ENCODE measurements at regions not wholly inside any gene's neighbourhood (a gene's known extent, or its start where the extent isn't known, plus 50 kb on each side); places are given as distances from the start of the nearest gene placed in this dataset.

GRCh38 chr5:148921350-148921749 is 94.9 kb downstream of the ADRB2 start:
- DNase-seq (ENCODE audit: low read depth) = no peak
- no peak for TF ChIP-seq CTCF (IDR thresholded peaks at IDR 0.05; ENCODE audit: insufficient read depth, low read depth, low read length)
- ChIA-PET POLR2A (no interaction called here), CTCF (no interaction called here)
- no peak overlapping the region for H3K4me3 ChIP-seq (ENCODE audit: low read depth, low read length)
- H3K27me3 ChIP-seq (ENCODE audit: control insufficient read depth, insufficient read depth, low read length) = no peaks in the 10 kb centered on the region
- H3K36me3 ChIP-seq (ENCODE audit: control insufficient read depth, insufficient read depth, low read length) = no peaks in the 10 kb centered on the region

GRCh38 chr5:148922606-148923005 is 96.2 kb downstream of the ADRB2 start:
- POLR2A ChIA-PET = no interaction called here
- no peaks in the 10 kb centered on the region for H3K27me3 ChIP-seq (ENCODE audit: control insufficient read depth, insufficient read depth, low read length)
- CTCF ChIA-PET = no interaction called here
- DNase-seq (ENCODE audit: low read depth) = no peak
- no peak overlapping the region for H3K4me3 ChIP-seq (ENCODE audit: low read depth, low read length)
- no peak for TF ChIP-seq CTCF (IDR thresholded peaks at IDR 0.05; ENCODE audit: insufficient read depth, low read depth, low read length)
- H3K36me3 ChIP-seq (ENCODE audit: control insufficient read depth, insufficient read depth, low read length) = no peaks in the 10 kb centered on the region

GRCh38 chr5:148923023-148923422 is 96.6 kb downstream of the ADRB2 start:
- DNase-seq (ENCODE audit: low read depth) = no peak
- no peak for TF ChIP-seq CTCF (IDR thresholded peaks at IDR 0.05; ENCODE audit: insufficient read depth, low read depth, low read length)
- no peaks in the 10 kb centered on the region for H3K27me3 ChIP-seq (ENCODE audit: control insufficient read depth, insufficient read depth, low read length)
- ChIA-PET POLR2A (no interaction called here), CTCF (no interaction called here)
- no peaks in the 10 kb centered on the region for H3K36me3 ChIP-seq (ENCODE audit: control insufficient read depth, insufficient read depth, low read length)
- no peak overlapping the region for H3K4me3 ChIP-seq (ENCODE audit: low read depth, low read length)

- Histone ChIP-seq H3K27me3 (ENCODE audit: control insufficient read depth, insufficient read depth, low read length) (no peaks in the 10 kb centered on the region), H3K36me3 (ENCODE audit: control insufficient read depth, insufficient read depth, low read length) (no peaks in the 10 kb centered on the region), H3K4me3 (ENCODE audit: low read depth, low read length) (no peak overlapping the region)
- ChIA-PET POLR2A (no interaction called here), CTCF (no interaction called here)
- no peak for DNase-seq (ENCODE audit: low read depth)
- TF ChIP-seq CTCF (IDR thresholded peaks at IDR 0.05; ENCODE audit: insufficient read depth, low read depth, low read length) = no peak
These were observed 98.4 kb downstream of the ADRB2 start for GRCh38 chr5:148924817-148925216.

GRCh38 chr5:148926207-148926606 is 99.8 kb downstream of the ADRB2 start:
- CTCF ChIA-PET = interaction anchor here (1.8 kb wide), 1 partner anchor 31 kb away, joined by 5 read pairs; no protein-coding TSS in a partner anchor
- Histone ChIP-seq H3K27me3 (ENCODE audit: control insufficient read depth, insufficient read depth, low read length) (no peaks in the 10 kb centered on the region), H3K36me3 (ENCODE audit: control insufficient read depth, insufficient read depth, low read length) (no peaks in the 10 kb centered on the region), H3K4me3 (ENCODE audit: low read depth, low read length) (no peak overlapping the region)
- POLR2A ChIA-PET = no interaction called here
- no peak for TF ChIP-seq CTCF (IDR thresholded peaks at IDR 0.05; ENCODE audit: insufficient read depth, low read depth, low read length)
- no peak for DNase-seq (ENCODE audit: low read depth)

Measured in BJ (cell line).